ENCODE measurements at regions not wholly inside any gene's neighbourhood (a gene's known extent, or its start where the extent isn't known, plus 50 kb on each side); places are given as distances from the start of the nearest gene placed in this dataset.
"Not testable (repeated sequence)": the region's sequence is repeated elsewhere in the genome, so short reads cannot be mapped to it uniquely, and the experiment has no call there.

- H3K27ac ChIP-seq (ENCODE audit: low read length): no peak overlapping the region
- H3K4me1 ChIP-seq (ENCODE audit: insufficient read depth, low read length): no peaks in the 10 kb centered on the region
- no peak overlapping the region for H3K4me3 ChIP-seq (ENCODE audit: low read length)
- H3K9ac ChIP-seq (ENCODE audit: low read depth, low read length): no peak overlapping the region
- H3K36me3 ChIP-seq (ENCODE audit: insufficient read depth, low read depth, low read length): no peaks in the 10 kb centered on the region
- peaks cover 3% of the 10 kb centered on the region; the same call in 1 of the 2 replicates for H3K9me3 ChIP-seq (ENCODE audit: insufficient read depth, low read depth, low read length)
- H3K27me3 ChIP-seq (ENCODE audit: insufficient read depth, low read length): no peaks in the 10 kb centered on the region
Measured at GRCh38 chr13:44690376-44690775, 114.2 kb upstream of the TSC22D1 start.

- H3K9ac ChIP-seq (ENCODE audit: low read depth, low read length): no peak overlapping the region
- no peak overlapping the region for H3K27ac ChIP-seq (ENCODE audit: low read length)
- no peak overlapping the region for H3K4me3 ChIP-seq (ENCODE audit: low read length)
- H3K4me1 ChIP-seq (ENCODE audit: insufficient read depth, low read length): no peaks in the 10 kb centered on the region
- no peaks in the 10 kb centered on the region for H3K36me3 ChIP-seq (ENCODE audit: insufficient read depth, low read depth, low read length)
- H3K27me3 ChIP-seq (ENCODE audit: insufficient read depth, low read length): no peaks in the 10 kb centered on the region
- H3K9me3 ChIP-seq (ENCODE audit: insufficient read depth, low read depth, low read length): peaks cover 7% of the 10 kb centered on the region; the same call in 1 of the 2 replicates
Measured at GRCh38 chr13:44688652-44689051, 112.5 kb upstream of the TSC22D1 start.

- Histone ChIP-seq H3K4me1 (ENCODE audit: insufficient read depth, low read length) (no peaks in the 10 kb centered on the region), H3K9ac (ENCODE audit: low read depth, low read length) (no peak overlapping the region), H3K9me3 (ENCODE audit: insufficient read depth, low read depth, low read length) (peaks cover 10% of the 10 kb centered on the region), H3K4me3 (ENCODE audit: low read length) (no peak overlapping the region), H3K36me3 (ENCODE audit: insufficient read depth, low read depth, low read length) (no peaks in the 10 kb centered on the region), H3K27ac (ENCODE audit: low read length) (no peak overlapping the region), H3K27me3 (ENCODE audit: insufficient read depth, low read length) (no peaks in the 10 kb centered on the region)
Measured at GRCh38 chr13:44686531-44686934, 110.4 kb upstream of the TSC22D1 start.

- Histone ChIP-seq H3K9ac (ENCODE audit: low read depth, low read length) (no peak overlapping the region), H3K36me3 (ENCODE audit: insufficient read depth, low read depth, low read length) (no peaks in the 10 kb centered on the region), H3K9me3 (ENCODE audit: insufficient read depth, low read depth, low read length) (peaks cover 10% of the 10 kb centered on the region), H3K4me3 (ENCODE audit: low read length) (no peak overlapping the region), H3K27ac (ENCODE audit: low read length) (no peak overlapping the region), H3K27me3 (ENCODE audit: insufficient read depth, low read length) (no peaks in the 10 kb centered on the region), H3K4me1 (ENCODE audit: insufficient read depth, low read length) (no peaks in the 10 kb centered on the region)
Measured at GRCh38 chr13:44685641-44686040, 109.5 kb upstream of the TSC22D1 start.

GRCh38 chr13:44682416-44682815 is 106.3 kb upstream of the TSC22D1 start:
- peaks cover 15% of the 10 kb centered on the region for H3K9me3 ChIP-seq (ENCODE audit: insufficient read depth, low read depth, low read length)
- H3K4me3 ChIP-seq (ENCODE audit: low read length); H3K27ac ChIP-seq (ENCODE audit: low read length); H3K36me3 ChIP-seq (ENCODE audit: insufficient read depth, low read depth, low read length); H3K27me3 ChIP-seq (ENCODE audit: insufficient read depth, low read length); H3K9ac ChIP-seq (ENCODE audit: low read depth, low read length); H3K4me1 ChIP-seq (ENCODE audit: insufficient read depth, low read length): not testable (repeated sequence)

GRCh38 chr13:44680746-44681355 is 104.7 kb upstream of the TSC22D1 start:
- Histone ChIP-seq H3K9ac (ENCODE audit: low read depth, low read length) (no peak overlapping the region), H3K4me3 (ENCODE audit: low read length) (no peak overlapping the region), H3K36me3 (ENCODE audit: insufficient read depth, low read depth, low read length) (no peaks in the 10 kb centered on the region), H3K27ac (ENCODE audit: low read length) (no peak overlapping the region), H3K4me1 (ENCODE audit: insufficient read depth, low read length) (no peaks in the 10 kb centered on the region), H3K27me3 (ENCODE audit: insufficient read depth, low read length) (no peaks in the 10 kb centered on the region), H3K9me3 (ENCODE audit: insufficient read depth, low read depth, low read length) (peaks cover 14% of the 10 kb centered on the region)

GRCh38 chr13:44679597-44679996 is 103.5 kb upstream of the TSC22D1 start:
- Histone ChIP-seq H3K36me3 (ENCODE audit: insufficient read depth, low read depth, low read length) (no peaks in the 10 kb centered on the region), H3K4me3 (ENCODE audit: low read length) (no peak overlapping the region), H3K27me3 (ENCODE audit: insufficient read depth, low read length) (no peaks in the 10 kb centered on the region), H3K4me1 (ENCODE audit: insufficient read depth, low read length) (no peaks in the 10 kb centered on the region), H3K27ac (ENCODE audit: low read length) (no peak overlapping the region), H3K9me3 (ENCODE audit: insufficient read depth, low read depth, low read length) (peaks cover 12% of the 10 kb centered on the region), H3K9ac (ENCODE audit: low read depth, low read length) (no peak overlapping the region)

GRCh38 chr13:44678197-44678596 is 102.1 kb upstream of the TSC22D1 start:
- Histone ChIP-seq H3K9ac (ENCODE audit: low read depth, low read length) (no peak overlapping the region), H3K36me3 (ENCODE audit: insufficient read depth, low read depth, low read length) (no peaks in the 10 kb centered on the region), H3K27ac (ENCODE audit: low read length) (no peak overlapping the region)

GRCh38 chr13:44676534-44676933 is 100.4 kb upstream of the TSC22D1 start:
- no peak overlapping the region for H3K9ac ChIP-seq (ENCODE audit: low read depth, low read length)
- no peaks in the 10 kb centered on the region for H3K27me3 ChIP-seq (ENCODE audit: insufficient read depth, low read length)
- no peak overlapping the region for H3K4me3 ChIP-seq (ENCODE audit: low read length)
- no peak overlapping the region for H3K27ac ChIP-seq (ENCODE audit: low read length)
- no peaks in the 10 kb centered on the region for H3K36me3 ChIP-seq (ENCODE audit: insufficient read depth, low read depth, low read length)
- no peaks in the 10 kb centered on the region for H3K4me1 ChIP-seq (ENCODE audit: insufficient read depth, low read length)
- H3K9me3 ChIP-seq (ENCODE audit: insufficient read depth, low read depth, low read length): peaks cover 5% of the 10 kb centered on the region; the same call in 1 of the 2 replicates

More at GRCh38 chr13:44678197-44678596, 102.1 kb upstream of the TSC22D1 start:
- Histone ChIP-seq H3K9me3 (ENCODE audit: insufficient read depth, low read depth, low read length) (peaks cover 5% of the 10 kb centered on the region; the same call in 1 of the 2 replicates), H3K4me3 (ENCODE audit: low read length) (no peak overlapping the region), H3K4me1 (ENCODE audit: insufficient read depth, low read length) (no peaks in the 10 kb centered on the region), H3K27me3 (ENCODE audit: insufficient read depth, low read length) (no peaks in the 10 kb centered on the region)

GRCh38 chr13:44669534-44669933 is 93.4 kb upstream of the TSC22D1 start:
- no peak overlapping the region for H3K27ac ChIP-seq (ENCODE audit: low read length)
- no peak overlapping the region for H3K9ac ChIP-seq (ENCODE audit: low read depth, low read length)
- no peak overlapping the region for H3K4me3 ChIP-seq (ENCODE audit: low read length)
- H3K36me3 ChIP-seq (ENCODE audit: insufficient read depth, low read depth, low read length): no peaks in the 10 kb centered on the region
- no peaks in the 10 kb centered on the region; the same call in 1 of the 2 replicates for H3K9me3 ChIP-seq (ENCODE audit: insufficient read depth, low read depth, low read length)
- H3K4me1 ChIP-seq (ENCODE audit: insufficient read depth, low read length): peaks cover 5% of the 10 kb centered on the region
- H3K27me3 ChIP-seq (ENCODE audit: insufficient read depth, low read length): no peaks in the 10 kb centered on the region

GRCh38 chr13:44668688-44669087 is 92.6 kb upstream of the TSC22D1 start:
- Histone ChIP-seq H3K9me3 (ENCODE audit: insufficient read depth, low read depth, low read length) (no peaks in the 10 kb centered on the region; the same call in 1 of the 2 replicates), H3K27me3 (ENCODE audit: insufficient read depth, low read length) (no peaks in the 10 kb centered on the region), H3K27ac (ENCODE audit: low read length) (no peak overlapping the region), H3K36me3 (ENCODE audit: insufficient read depth, low read depth, low read length) (no peaks in the 10 kb centered on the region), H3K4me3 (ENCODE audit: low read length) (no peak overlapping the region), H3K4me1 (ENCODE audit: insufficient read depth, low read length) (peaks cover 12% of the 10 kb centered on the region), H3K9ac (ENCODE audit: low read depth, low read length) (no peak overlapping the region)

- Histone ChIP-seq H3K27ac (ENCODE audit: low read length) (no peak overlapping the region), H3K9ac (ENCODE audit: low read depth, low read length) (no peak overlapping the region), H3K9me3 (ENCODE audit: insufficient read depth, low read depth, low read length) (no peaks in the 10 kb centered on the region; the same call in 1 of the 2 replicates), H3K4me3 (ENCODE audit: low read length) (no peak overlapping the region), H3K27me3 (ENCODE audit: insufficient read depth, low read length) (no peaks in the 10 kb centered on the region), H3K36me3 (ENCODE audit: insufficient read depth, low read depth, low read length) (no peaks in the 10 kb centered on the region), H3K4me1 (ENCODE audit: insufficient read depth, low read length) (peaks cover 14% of the 10 kb centered on the region)
Measured at GRCh38 chr13:44667943-44668342, 91.8 kb upstream of the TSC22D1 start.

Measured in iPS-20b (cell line).